A549 (cell line): ENCODE measurements at regions not wholly inside any gene's neighbourhood (a gene's known extent, or its start where the extent isn't known, plus 50 kb on each side); places are given as distances from the start of the nearest gene placed in this dataset.

Experiments
- CTCF ChIP-seq: fragments of >200 bp; sonication (Bioruptor Twin); formaldehyde crosslinking; IDR thresholded peaks from 3 replicates; pipeline ENCODE4 v1.5.1; 2016
- ESRRA ChIP-seq: fragments of 150-350 bp; IDR thresholded peaks from 2 replicates; pipeline ENCODE4 v1.6.1; 2014; ENCODE audit warnings: mild to moderate bottlenecking, low read length, borderline replicate concordance
- HDAC2 ChIP-seq: fragments of 200-600 bp; sonication (generic); IDR thresholded peaks from 2 replicates; pipeline ENCODE4 v1.6.1; 2016
- NPAS2 ChIP-seq: fragments of 250-450 bp; sonication (Bioruptor Pico); IDR thresholded peaks from 2 replicates; pipeline ENCODE4 v1.8.0; 2022; ENCODE audit warnings: mild to moderate bottlenecking, moderate library complexity, borderline replicate concordance
- SMC3 ChIP-seq: fragments of >200 bp; sonication (Bioruptor Twin); formaldehyde crosslinking; IDR thresholded peaks from 3 replicates; pipeline ENCODE4 v1.6.1; 2018; ENCODE audit warnings: inconsistent platforms
- TP53 ChIP-seq: fragments of 250-450 bp; sonication (Bioruptor Pico); IDR thresholded peaks from 2 replicates; pipeline ENCODE4 v1.5.0; 2021; ENCODE audit warnings: mild to moderate bottlenecking, moderate library complexity
- USF2 ChIP-seq: fragments of 450-650 bp; IDR thresholded peaks from 2 replicates; pipeline ENCODE4 v1.6.1; 2014; ENCODE audit warnings: antibody characterized with exemption
- ZFP36 ChIP-seq: fragments of 450-650 bp; IDR thresholded peaks from 2 replicates; pipeline ENCODE4 v1.6.1; 2014; ENCODE audit warnings: borderline replicate concordance; ENCODE audit not compliant: partially characterized antibody

- TF ChIP-seq TP53 (CRISPR knock-in tag) (no peak), CTCF (no peak), ZFP36 (no peak), USF2 (no peak), HDAC2 (no peak), ESRRA (no peak), NPAS2 (no peak), SMC3 (no peak)
Observed at GRCh38 chr2:224190936-224191270, 151.8 kb upstream of the SERPINE2 start.
